GM23248 (cell line): ENCODE measurements at regions not wholly inside any gene's neighbourhood (a gene's known extent, or its start where the extent isn't known, plus 50 kb on each side); places are given as distances from the start of the nearest gene placed in this dataset.

Experiments used
- DNase-seq: peaks from one replicate; pipeline ENCODE4 v3.0.0-alpha.2; 2015
- H2AFZ ChIP-seq: fragments of 200-600 bp; sonication (generic); 2 replicates; pipeline ENCODE4 v1.6.1; 2016; ENCODE audit warnings: antibody characterized with exemption
- H3F3A ChIP-seq: fragments of 200-600 bp; sonication (generic); 2 replicates; pipeline ENCODE4 v1.6.1; 2016; ENCODE audit warnings: mild to moderate bottlenecking, antibody characterized with exemption, mixed run types; ENCODE audit not compliant: insufficient read depth
- H3K27ac ChIP-seq: fragments of 200-600 bp; sonication (generic); 2 replicates; pipeline ENCODE4 v1.5.1; 2016; ENCODE audit warnings: mild to moderate bottlenecking
- H3K27me3 ChIP-seq: fragments of 200-600 bp; sonication (generic); replicated peaks from 2 replicates; pipeline ENCODE4 v1.6.1; 2016; ENCODE audit warnings: mild to moderate bottlenecking; ENCODE audit not compliant: insufficient read depth
- H3K36me3 ChIP-seq: fragments of 200-600 bp; sonication (generic); 2 replicates; pipeline ENCODE4 v1.6.1; 2016; ENCODE audit warnings: low read depth, mild to moderate bottlenecking
- H3K4me1 ChIP-seq: fragments of 200-600 bp; sonication (generic); 2 replicates; pipeline ENCODE4 v1.6.1; 2016; ENCODE audit warnings: mild to moderate bottlenecking; ENCODE audit not compliant: insufficient read depth
- H3K4me2 ChIP-seq: fragments of 200-600 bp; sonication (generic); one replicate; pipeline ENCODE4 v1.6.1; 2016; ENCODE audit warnings: mild to moderate bottlenecking; ENCODE audit not compliant: unreplicated experiment
- H3K4me3 ChIP-seq: fragments of 200-600 bp; sonication (generic); 2 replicates; pipeline ENCODE4 v1.5.1; 2016; ENCODE audit warnings: mild to moderate bottlenecking
- H3K79me2 ChIP-seq: fragments of 200-600 bp; sonication (generic); 2 replicates; pipeline ENCODE4 v1.6.1; 2016; ENCODE audit warnings: mild to moderate bottlenecking; ENCODE audit not compliant: insufficient read depth
- H3K9ac ChIP-seq: fragments of 200-600 bp; sonication (generic); 2 replicates; pipeline ENCODE4 v1.6.1; 2016; ENCODE audit warnings: mild to moderate bottlenecking
- H3K9me2 ChIP-seq: fragments of 200-600 bp; sonication (generic); 2 replicates; pipeline ENCODE4 v1.6.1; 2016; ENCODE audit warnings: mixed run types, mild to moderate bottlenecking, moderate library complexity; ENCODE audit not compliant: insufficient read depth
- H3K9me3 ChIP-seq: fragments of 200-600 bp; sonication (generic); one replicate; pipeline ENCODE4 v1.6.1; 2017; ENCODE audit warnings: low read depth
- H4K20me1 ChIP-seq: fragments of 200-600 bp; sonication (generic); 2 replicates; pipeline ENCODE4 v1.6.0; 2016; ENCODE audit not compliant: insufficient read depth
- EZH2 ChIP-seq: fragments of 200-600 bp; sonication (generic); IDR thresholded peaks from 2 replicates; pipeline ENCODE4 v1.6.1; 2018; ENCODE audit warnings: antibody characterized with exemption, mild to moderate bottlenecking; ENCODE audit not compliant: insufficient read depth, poor library complexity, severe bottlenecking
- EZH2phosphoT487 ChIP-seq: fragments of 200-600 bp; sonication (generic); IDR thresholded peaks from 2 replicates; pipeline ENCODE4 v1.6.1; 2018; ENCODE audit warnings: antibody characterized with exemption, moderate library complexity, mild to moderate bottlenecking, low read depth; ENCODE audit not compliant: insufficient read depth
- WGBS, 2 experiments: methylation state at CpG; one replicate each; pipeline ENCODE4 v1.1.6; 2015 to 2017; ENCODE audit warnings: low lambda C conversion rate in 2 of 2, low coverage in 1 of 2; ENCODE audit errors: missing lambda C conversion rate in 2 of 2; 5-methylcytosine and 5-hydroxymethylcytosine counted together
- in situ Hi-C: fragments of 300-500 bp; cut with MboI; formaldehyde crosslinking; loops from 2 replicates; pipeline ENCODE4 v1.15.0; 2020

GRCh38 chr6:12580290-12580689, 136.3 kb upstream of the PHACTR1 start:
- WGBS, 2 experiments, result 92 to 97% methylated on average over 3 of the region's 3 CpGs
- Histone ChIP-seq H3F3A (peaks cover 18% of the 10 kb centered on the region), H3K27me3 (no peaks in the 10 kb centered on the region), H2AFZ (no peak overlapping the region), H3K27ac (no peak overlapping the region), H4K20me1 (no peaks in the 10 kb centered on the region), H3K4me1 (peaks cover 36% of the 10 kb centered on the region), H3K9me3 (no peaks in the 10 kb centered on the region), H3K9me2 (no peaks in the 10 kb centered on the region), H3K36me3 (no peaks in the 10 kb centered on the region), H3K9ac (no peak overlapping the region), H3K4me3 (no peak overlapping the region), H3K4me2 (no peak overlapping the region), H3K79me2 (no peaks in the 10 kb centered on the region)
- in situ Hi-C loops, result no loop called here
- no peak for TF ChIP-seq EZH2phosphoT487
- no peak for TF ChIP-seq EZH2
- no peak for DNase-seq

- Histone ChIP-seq H3K27ac (no peak overlapping the region), H3K9me3 (no peaks in the 10 kb centered on the region), H3F3A (peaks cover 18% of the 10 kb centered on the region), H3K27me3 (no peaks in the 10 kb centered on the region), H3K4me2 (no peak overlapping the region), H3K9me2 (no peaks in the 10 kb centered on the region), H3K36me3 (no peaks in the 10 kb centered on the region), H3K4me1 (peaks cover 18% of the 10 kb centered on the region), H2AFZ (no peak overlapping the region), H4K20me1 (no peaks in the 10 kb centered on the region), H3K4me3 (no peak overlapping the region), H3K79me2 (no peaks in the 10 kb centered on the region), H3K9ac (no peak overlapping the region)
- WGBS, 2 experiments, result 88 to 91% methylated on average over 4 of the region's 4 CpGs
- in situ Hi-C loops, result no loop called here
- DNase-seq, result no peak
- TF ChIP-seq EZH2phosphoT487 (no peak), EZH2 (no peak)
These were observed 134.0 kb upstream of the PHACTR1 start for GRCh38 chr6:12582421-12583110.

DNA sequence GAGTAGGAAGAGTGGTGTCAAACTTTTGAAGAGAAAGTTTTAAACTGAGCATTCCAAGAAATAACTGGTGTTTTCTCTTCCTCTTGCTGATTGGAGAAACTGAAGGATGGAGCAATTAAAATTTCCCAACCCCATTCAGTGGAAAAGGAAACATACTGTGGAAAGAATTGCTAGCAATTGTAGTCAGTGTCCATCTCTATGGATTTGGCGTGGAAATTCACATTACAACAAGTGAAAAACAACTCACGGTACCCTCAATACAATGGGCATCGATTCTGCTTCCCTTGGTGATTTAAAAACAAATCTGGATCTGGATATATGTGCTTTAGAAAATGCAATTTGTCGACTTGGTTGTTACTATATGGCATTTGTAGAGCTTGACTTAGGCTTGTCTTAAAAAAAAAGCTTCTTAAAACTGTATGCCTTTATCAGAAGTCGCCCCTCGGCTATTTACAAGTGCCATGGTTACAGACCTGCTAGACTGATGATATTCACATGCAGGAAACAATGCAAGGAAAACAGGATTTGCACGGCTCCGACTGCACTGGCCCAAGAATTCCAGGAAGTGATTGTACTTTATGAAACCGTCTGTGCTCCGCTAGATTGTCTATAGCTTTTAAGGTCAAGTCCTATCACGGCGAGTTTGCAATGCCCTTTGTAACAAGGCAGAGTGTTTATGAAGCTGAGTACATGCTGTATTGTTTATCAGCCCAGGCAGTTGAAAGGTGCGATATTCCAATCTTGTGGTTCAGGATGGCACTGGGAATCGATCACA, 131.7 kb upstream of the PHACTR1 start:
- 88% methylated on average over 14 of the region's 14 CpGs for WGBS, 2 experiments
- no peak overlapping the region for H3K4me3 ChIP-seq
- H3K9ac ChIP-seq, result no peak overlapping the region
- no peak for DNase-seq
- TF ChIP-seq EZH2, result no peak
- TF ChIP-seq EZH2phosphoT487, result no peak
- H2AFZ ChIP-seq, result no peak overlapping the region
- no peak overlapping the region for H3K27ac ChIP-seq
- no peak overlapping the region for H3K4me2 ChIP-seq
- no peaks in the 10 kb centered on the region for H3F3A ChIP-seq
- H4K20me1 ChIP-seq, result no peaks in the 10 kb centered on the region
- no peaks in the 10 kb centered on the region for H3K9me3 ChIP-seq
- H3K27me3 ChIP-seq, result no peaks in the 10 kb centered on the region
- H3K36me3 ChIP-seq, result no peaks in the 10 kb centered on the region
- H3K79me2 ChIP-seq, result no peaks in the 10 kb centered on the region
- in situ Hi-C loops, result no loop called here
- no peaks in the 10 kb centered on the region for H3K9me2 ChIP-seq
- peaks cover 9% of the 10 kb centered on the region for H3K4me1 ChIP-seq

- no peaks in the 10 kb centered on the region for H3K9me3 ChIP-seq
- in situ Hi-C loops, result no loop called here
- no peak overlapping the region for H2AFZ ChIP-seq
- H3K9me2 ChIP-seq, result no peaks in the 10 kb centered on the region; the same call in 1 of the 2 replicates
- no peak overlapping the region for H3K4me3 ChIP-seq
- H3K9ac ChIP-seq, result no peak overlapping the region
- H3K36me3 ChIP-seq, result no peaks in the 10 kb centered on the region
- no peaks in the 10 kb centered on the region for H4K20me1 ChIP-seq
- H3K4me2 ChIP-seq, result no peak overlapping the region
- H3F3A ChIP-seq, result no peaks in the 10 kb centered on the region
- no peaks in the 10 kb centered on the region for H3K79me2 ChIP-seq
- TF ChIP-seq EZH2 (no peak), EZH2phosphoT487 (no peak)
- no peak for DNase-seq
- H3K27ac ChIP-seq, result no peak overlapping the region
- peaks cover 9% of the 10 kb centered on the region for H3K4me1 ChIP-seq
- 89 to 94% methylated on average over 12 of the region's 12 CpGs for WGBS, 2 experiments
- H3K27me3 ChIP-seq, result no peaks in the 10 kb centered on the region
These were observed 131.0 kb upstream of the PHACTR1 start for GRCh38 chr6:12585497-12585958.
